ENCODE measurements at regions not wholly inside any gene's neighbourhood (a gene's known extent, or its start where the extent isn't known, plus 50 kb on each side); places are given as distances from the start of the nearest gene placed in this dataset.
"Not testable (repeated sequence)": the region's sequence is repeated elsewhere in the genome, so short reads cannot be mapped to it uniquely, and the experiment has no call there.

- Histone ChIP-seq H3K27me3 (no peaks in the 10 kb centered on the region), H3K4me1 (no peaks in the 10 kb centered on the region), H3K27ac (no peak overlapping the region), H3K36me3 (no peaks in the 10 kb centered on the region), H3K9me3 (no peaks in the 10 kb centered on the region), H3K4me3 (no peak overlapping the region)
- WGBS, 2 donors, result 74 to 79% methylated on average over 3 of the region's 3 CpGs
- no peak for DNase-seq
- no peak for TF ChIP-seq CTCF (IDR thresholded peaks at IDR 0.05)
- no peak for TF ChIP-seq POLR2A (IDR thresholded peaks at IDR 0.05)
- intact Hi-C loops (cut with DNase I), result no loop called here
These were observed 475.5 kb upstream of the ADGRL3 start for GRCh38 chr4:60724623-60725022.

GRCh38 chr4:60726779-60727178 lies 473.3 kb upstream of the ADGRL3 start:
- Histone ChIP-seq H3K36me3 (no peaks in the 10 kb centered on the region), H3K9me3 (no peaks in the 10 kb centered on the region), H3K4me3 (no peak overlapping the region), H3K27me3 (no peaks in the 10 kb centered on the region), H3K4me1 (no peaks in the 10 kb centered on the region), H3K27ac (no peak overlapping the region)
- no peak for DNase-seq
- TF ChIP-seq CTCF (IDR thresholded peaks at IDR 0.05), result no peak
- intact Hi-C loops (cut with DNase I), result no loop called here

GRCh38 chr4:60729194-60729593 lies 470.9 kb upstream of the ADGRL3 start:
- H3K27me3 ChIP-seq, result no peaks in the 10 kb centered on the region
- DNase-seq, result no peak
- no peaks in the 10 kb centered on the region for H3K4me1 ChIP-seq
- no peak overlapping the region for H3K27ac ChIP-seq
- no peaks in the 10 kb centered on the region for H3K36me3 ChIP-seq
- intact Hi-C loops (cut with DNase I), result no loop called here
- no peak for TF ChIP-seq POLR2A (IDR thresholded peaks at IDR 0.05)
- TF ChIP-seq CTCF (IDR thresholded peaks at IDR 0.05), result no peak
- H3K4me3 ChIP-seq, result no peak overlapping the region
- H3K9me3 ChIP-seq, result no peaks in the 10 kb centered on the region

- H3K36me3 ChIP-seq; H3K27ac ChIP-seq; H3K9me3 ChIP-seq; DNase-seq; H3K4me1 ChIP-seq; intact Hi-C loops (cut with DNase I); H3K27me3 ChIP-seq; H3K4me3 ChIP-seq: not testable (repeated sequence)
- WGBS, 2 donors, result 63 to 79% methylated on average over 3 of the region's 3 CpGs
These were observed 470.4 kb upstream of the ADGRL3 start for GRCh38 chr4:60729764-60730163.

- no peak overlapping the region for H3K27ac ChIP-seq
These were observed 462.3 kb upstream of the ADGRL3 start for GRCh38 chr4:60737858-60738257.

More at GRCh38 chr4:60737858-60738257, 462.3 kb upstream of the ADGRL3 start:
- Histone ChIP-seq H3K27me3 (no peaks in the 10 kb centered on the region), H3K4me1 (no peaks in the 10 kb centered on the region), H3K4me3 (no peak overlapping the region), H3K36me3 (no peaks in the 10 kb centered on the region), H3K9me3 (no peaks in the 10 kb centered on the region)
- DNase-seq, result no peak
- intact Hi-C loops (cut with DNase I), result no loop called here
- WGBS, 2 donors, result 13% methylated on average over 2 of the region's 2 CpGs
- no peak for TF ChIP-seq CTCF (IDR thresholded peaks at IDR 0.05)
- no peak for TF ChIP-seq POLR2A (IDR thresholded peaks at IDR 0.05)
